Stomach (tissue), 4 donors: ENCODE measurements at regions not wholly inside any gene's neighbourhood (a gene's known extent, or its start where the extent isn't known, plus 50 kb on each side); places are given as distances from the start of the nearest gene placed in this dataset.

Experiments used
- CTCF ChIP-seq, 7 experiments: fragments of 450-650 bp in 4 of 7; fragments of 200-600 bp in 3 of 7; sonication (generic) in 3 of 7; IDR thresholded peaks; one replicate each; pipeline ENCODE4 v1.5.1; 2016 to 2019; ENCODE audit warnings: antibody characterized with exemption in 7 of 7, control low read depth in 2 of 7, mild to moderate bottlenecking in 1 of 7
- POLR2AphosphoS5 ChIP-seq, 3 donors: sonication (generic); formaldehyde crosslinking; IDR thresholded peaks; one replicate each; pipeline ENCODE4 v1.6.1; 2016; ENCODE audit warnings: antibody characterized with exemption in 3 of 3

DNA sequence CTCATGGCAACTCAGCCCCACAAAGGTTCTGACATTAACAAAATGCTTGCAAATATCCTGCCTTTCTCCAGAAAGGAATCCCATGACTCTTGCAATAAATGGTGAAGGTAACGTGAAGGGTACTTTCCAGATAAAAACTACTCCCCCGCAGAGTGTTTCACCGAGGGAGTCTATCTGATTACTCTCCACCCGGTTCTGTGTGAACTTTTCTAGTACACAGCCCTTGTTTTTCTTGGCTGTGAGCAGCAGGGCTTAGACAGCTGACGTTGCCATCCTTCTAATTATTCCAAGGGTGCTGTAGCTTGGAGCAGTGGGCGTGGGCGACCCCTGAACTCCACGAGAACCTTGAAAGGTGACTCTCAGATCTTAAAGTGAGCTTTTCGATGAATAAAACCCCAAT, 276.0 kb upstream of the IRX4 start:
- TF ChIP-seq CTCF (IDR thresholded peaks at IDR 0.05) (no peak), POLR2AphosphoS5 (IDR thresholded peaks at IDR 0.05) (no peak)
